WTC11 (cell line): ENCODE measurements at regions not wholly inside any gene's neighbourhood (a gene's known extent, or its start where the extent isn't known, plus 50 kb on each side); places are given as distances from the start of the nearest gene placed in this dataset.

ENCODE experiments used
- ATAC-seq: fragments of 200-7000 bp; cut with Tn5 transposase; 2 replicates; pipeline ENCODE4 v1.10.0; 2021; ENCODE audit warnings: mild to moderate bottlenecking, moderate library complexity
- CTCF ChIA-PET: fragments of 300-600 bp; sonication (Branson Sonifier 250); formaldehyde crosslinking; loops from one replicate; lab custom pipeline; 2021; ENCODE audit warnings: antibody characterized with exemption; lab: Charles Lee
- POLR2A ChIA-PET: fragments of 350-600 bp; sonication (Branson Sonifier 250); formaldehyde crosslinking; loops from one replicate; lab custom pipeline; 2021; ENCODE audit warnings: antibody characterized with exemption; lab: Charles Lee
- DNase-seq: peaks from one replicate; pipeline ENCODE4 v3.0.0; 2021; ENCODE audit warnings: low spot score
- H3K27ac Mint-ChIP-seq: 2 replicates; pipeline ENCODE4 v1.8.0; 2021; ENCODE audit warnings: mixed read lengths
- H3K27me3 Mint-ChIP-seq: 2 replicates; pipeline ENCODE4 v1.8.0; 2021; ENCODE audit warnings: low read depth, mild to moderate bottlenecking, moderate library complexity, mixed read lengths
- H3K36me3 Mint-ChIP-seq: 2 replicates; pipeline ENCODE4 v1.8.0; 2021; ENCODE audit warnings: mixed read lengths
- H3K4me1 Mint-ChIP-seq: 2 replicates; pipeline ENCODE4 v1.8.0; 2022; ENCODE audit warnings: mixed read lengths
- H3K4me3 Mint-ChIP-seq: 2 replicates; pipeline ENCODE4 v1.8.0; 2021; ENCODE audit warnings: mild to moderate bottlenecking, moderate library complexity, mixed read lengths
- H3K9me3 Mint-ChIP-seq: 2 replicates; pipeline ENCODE4 v1.8.0; 2021; ENCODE audit warnings: mixed read lengths
- GABPB1 ChIP-seq: sonication (generic); formaldehyde crosslinking; IDR thresholded peaks from 2 replicates; pipeline ENCODE4 v1.8.1; 2023; ENCODE audit warnings: mild to moderate bottlenecking, missing genetic modification reagents
- JUN ChIP-seq: sonication (generic); formaldehyde crosslinking; IDR thresholded peaks from 2 replicates; pipeline ENCODE4 v1.8.0; 2023; ENCODE audit warnings: mild to moderate bottlenecking, missing genetic modification reagents
- MLX ChIP-seq: sonication (generic); formaldehyde crosslinking; IDR thresholded peaks from 2 replicates; pipeline ENCODE4 v1.8.1; 2023; ENCODE audit warnings: mild to moderate bottlenecking, missing genetic modification reagents, moderate library complexity
- MXD4 ChIP-seq: fragments of 250-450 bp; sonication (Bioruptor Pico); IDR thresholded peaks from 2 replicates; pipeline ENCODE4 v1.8.0; 2021; ENCODE audit warnings: mild to moderate bottlenecking, moderate library complexity, borderline replicate concordance
- SMAD3 ChIP-seq: sonication (generic); formaldehyde crosslinking; IDR thresholded peaks from 2 replicates; pipeline ENCODE4 v1.8.0; 2022; ENCODE audit warnings: missing genetic modification reagents, mild to moderate bottlenecking, borderline replicate concordance
- TEAD1 ChIP-seq: sonication (generic); formaldehyde crosslinking; IDR thresholded peaks from 2 replicates; pipeline ENCODE4 v1.8.0; 2022; ENCODE audit warnings: mild to moderate bottlenecking, missing genetic modification reagents
- TP53 ChIP-seq: sonication (generic); formaldehyde crosslinking; IDR thresholded peaks from 2 replicates; pipeline ENCODE4 v1.8.1; 2023; ENCODE audit warnings: mild to moderate bottlenecking, missing genetic modification reagents
- ZNF138 ChIP-seq: sonication (generic); formaldehyde crosslinking; conservative IDR thresholded peaks from 2 replicates; pipeline ENCODE4 v1.8.1; 2022; ENCODE audit warnings: mild to moderate bottlenecking, moderate library complexity, missing genetic modification reagents
- ZNF425 ChIP-seq: fragments of 250-450 bp; sonication (Bioruptor Pico); conservative IDR thresholded peaks from 2 replicates; pipeline ENCODE4 v1.9.0; 2021; ENCODE audit warnings: mild to moderate bottlenecking
- ZNF532 ChIP-seq: fragments of 250-450 bp; sonication (Bioruptor Pico); IDR thresholded peaks from 2 replicates; pipeline ENCODE4 v1.9.0; 2021; ENCODE audit warnings: mild to moderate bottlenecking, borderline replicate concordance
- TF ChIP-seq, protein P1 (sequence below): sonication (generic); formaldehyde crosslinking; IDR thresholded peaks from 2 replicates; pipeline ENCODE4 v1.8.0; 2022; ENCODE audit warnings: mild to moderate bottlenecking, missing genetic modification reagents
- TF ChIP-seq, protein P2 (sequence below): fragments of 250-450 bp; sonication (Bioruptor Pico); IDR thresholded peaks from 2 replicates; pipeline ENCODE4 v1.9.0; 2021; ENCODE audit warnings: mild to moderate bottlenecking
- TF ChIP-seq, protein P3 (sequence below): sonication (generic); formaldehyde crosslinking; IDR thresholded peaks from 2 replicates; pipeline ENCODE4 v1.8.0; 2022; ENCODE audit warnings: missing genetic modification reagents
- TF ChIP-seq, protein P4 (sequence below): sonication (generic); formaldehyde crosslinking; IDR thresholded peaks from 2 replicates; pipeline ENCODE4 v1.8.0; 2023; ENCODE audit warnings: mild to moderate bottlenecking, missing genetic modification reagents

- TF ChIP-seq MLX: no peak
Observed at GRCh38 chr7:85725026-85725425, 538.2 kb upstream of the SEMA3D start (continued).

DNA sequence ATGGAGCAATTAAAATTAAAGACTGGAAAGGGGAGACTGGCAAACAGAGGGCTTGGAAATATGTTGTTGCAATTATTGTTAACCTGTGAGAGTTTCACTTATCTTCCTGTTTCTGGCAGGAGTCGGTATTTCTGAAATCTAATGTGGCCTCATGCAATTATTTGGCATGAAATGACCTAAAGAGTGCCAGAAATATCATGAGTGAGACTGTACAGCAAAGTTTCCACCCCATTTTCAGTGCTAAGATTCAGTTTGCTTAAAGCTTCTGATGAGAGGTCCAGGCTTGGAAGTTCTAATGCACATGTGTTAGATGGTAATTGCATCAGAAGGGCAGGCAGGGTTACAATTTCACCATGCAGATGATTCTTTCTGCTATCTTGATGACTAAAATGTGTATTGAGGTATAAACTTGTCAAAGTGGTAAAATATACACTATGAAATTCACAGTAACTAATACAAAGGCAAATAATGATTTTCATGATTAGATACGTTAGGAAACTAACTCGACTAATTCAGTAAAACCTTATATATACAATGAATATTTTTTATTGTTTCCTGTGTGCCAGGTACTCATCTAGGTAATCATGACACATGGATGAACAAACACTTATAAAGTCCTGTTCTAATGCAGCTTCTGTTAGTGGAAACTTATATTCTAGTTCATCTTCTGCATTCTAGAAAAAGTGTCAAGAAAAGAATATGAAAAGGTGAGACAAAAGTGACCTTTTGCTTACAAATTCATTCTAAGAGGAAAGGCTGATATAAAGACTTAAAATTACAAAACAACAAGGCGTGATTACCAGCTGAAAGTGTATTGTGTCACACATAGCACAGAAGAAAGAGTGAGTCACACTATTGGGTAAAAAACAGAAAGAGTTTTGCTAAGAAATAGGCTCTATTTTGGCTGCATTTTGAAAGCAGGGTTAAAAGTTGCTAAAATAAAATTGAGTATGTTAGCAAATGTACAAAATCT is 533.4 kb upstream of the SEMA3D start:
- ChIA-PET CTCF (no interaction called here), POLR2A (no interaction called here)
- Mint-ChIP-seq H3K4me1 (0 out of 2 replicates have a peak, but pooled peaks cover 3% of the 10 kb centered on the region), H3K9me3 (no peaks in the 10 kb centered on the region), H3K27ac (no peak overlapping the region), H3K36me3 (no peaks in the 10 kb centered on the region), H3K27me3 (no peaks in the 10 kb centered on the region), H3K4me3 (no peak overlapping the region)
- DNase-seq: no peak
- TF ChIP-seq TEAD1 (CRISPR knock-in tag) (no peak), ZNF425 (CRISPR knock-in tag) (no peak), ZNF138 (no peak), JUN (CRISPR knock-in tag) (no peak), SMAD3 (no peak), TP53 (CRISPR knock-in tag) (no peak), GABPB1 (CRISPR knock-in tag) (no peak), ZNF532 (CRISPR knock-in tag) (no peak), MXD4 (CRISPR knock-in tag) (no peak)
- TF ChIP-seq, protein P1, sequence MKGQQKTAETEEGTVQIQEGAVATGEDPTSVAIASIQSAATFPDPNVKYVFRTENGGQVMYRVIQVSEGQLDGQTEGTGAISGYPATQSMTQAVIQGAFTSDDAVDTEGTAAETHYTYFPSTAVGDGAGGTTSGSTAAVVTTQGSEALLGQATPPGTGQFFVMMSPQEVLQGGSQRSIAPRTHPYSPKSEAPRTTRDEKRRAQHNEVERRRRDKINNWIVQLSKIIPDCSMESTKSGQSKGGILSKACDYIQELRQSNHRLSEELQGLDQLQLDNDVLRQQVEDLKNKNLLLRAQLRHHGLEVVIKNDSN (CRISPR knock-in tag): no peak
- TF ChIP-seq, protein P2, sequence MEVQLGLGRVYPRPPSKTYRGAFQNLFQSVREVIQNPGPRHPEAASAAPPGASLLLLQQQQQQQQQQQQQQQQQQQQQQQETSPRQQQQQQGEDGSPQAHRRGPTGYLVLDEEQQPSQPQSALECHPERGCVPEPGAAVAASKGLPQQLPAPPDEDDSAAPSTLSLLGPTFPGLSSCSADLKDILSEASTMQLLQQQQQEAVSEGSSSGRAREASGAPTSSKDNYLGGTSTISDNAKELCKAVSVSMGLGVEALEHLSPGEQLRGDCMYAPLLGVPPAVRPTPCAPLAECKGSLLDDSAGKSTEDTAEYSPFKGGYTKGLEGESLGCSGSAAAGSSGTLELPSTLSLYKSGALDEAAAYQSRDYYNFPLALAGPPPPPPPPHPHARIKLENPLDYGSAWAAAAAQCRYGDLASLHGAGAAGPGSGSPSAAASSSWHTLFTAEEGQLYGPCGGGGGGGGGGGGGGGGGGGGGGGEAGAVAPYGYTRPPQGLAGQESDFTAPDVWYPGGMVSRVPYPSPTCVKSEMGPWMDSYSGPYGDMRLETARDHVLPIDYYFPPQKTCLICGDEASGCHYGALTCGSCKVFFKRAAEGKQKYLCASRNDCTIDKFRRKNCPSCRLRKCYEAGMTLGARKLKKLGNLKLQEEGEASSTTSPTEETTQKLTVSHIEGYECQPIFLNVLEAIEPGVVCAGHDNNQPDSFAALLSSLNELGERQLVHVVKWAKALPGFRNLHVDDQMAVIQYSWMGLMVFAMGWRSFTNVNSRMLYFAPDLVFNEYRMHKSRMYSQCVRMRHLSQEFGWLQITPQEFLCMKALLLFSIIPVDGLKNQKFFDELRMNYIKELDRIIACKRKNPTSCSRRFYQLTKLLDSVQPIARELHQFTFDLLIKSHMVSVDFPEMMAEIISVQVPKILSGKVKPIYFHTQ: no peak
- TF ChIP-seq, protein P3, sequence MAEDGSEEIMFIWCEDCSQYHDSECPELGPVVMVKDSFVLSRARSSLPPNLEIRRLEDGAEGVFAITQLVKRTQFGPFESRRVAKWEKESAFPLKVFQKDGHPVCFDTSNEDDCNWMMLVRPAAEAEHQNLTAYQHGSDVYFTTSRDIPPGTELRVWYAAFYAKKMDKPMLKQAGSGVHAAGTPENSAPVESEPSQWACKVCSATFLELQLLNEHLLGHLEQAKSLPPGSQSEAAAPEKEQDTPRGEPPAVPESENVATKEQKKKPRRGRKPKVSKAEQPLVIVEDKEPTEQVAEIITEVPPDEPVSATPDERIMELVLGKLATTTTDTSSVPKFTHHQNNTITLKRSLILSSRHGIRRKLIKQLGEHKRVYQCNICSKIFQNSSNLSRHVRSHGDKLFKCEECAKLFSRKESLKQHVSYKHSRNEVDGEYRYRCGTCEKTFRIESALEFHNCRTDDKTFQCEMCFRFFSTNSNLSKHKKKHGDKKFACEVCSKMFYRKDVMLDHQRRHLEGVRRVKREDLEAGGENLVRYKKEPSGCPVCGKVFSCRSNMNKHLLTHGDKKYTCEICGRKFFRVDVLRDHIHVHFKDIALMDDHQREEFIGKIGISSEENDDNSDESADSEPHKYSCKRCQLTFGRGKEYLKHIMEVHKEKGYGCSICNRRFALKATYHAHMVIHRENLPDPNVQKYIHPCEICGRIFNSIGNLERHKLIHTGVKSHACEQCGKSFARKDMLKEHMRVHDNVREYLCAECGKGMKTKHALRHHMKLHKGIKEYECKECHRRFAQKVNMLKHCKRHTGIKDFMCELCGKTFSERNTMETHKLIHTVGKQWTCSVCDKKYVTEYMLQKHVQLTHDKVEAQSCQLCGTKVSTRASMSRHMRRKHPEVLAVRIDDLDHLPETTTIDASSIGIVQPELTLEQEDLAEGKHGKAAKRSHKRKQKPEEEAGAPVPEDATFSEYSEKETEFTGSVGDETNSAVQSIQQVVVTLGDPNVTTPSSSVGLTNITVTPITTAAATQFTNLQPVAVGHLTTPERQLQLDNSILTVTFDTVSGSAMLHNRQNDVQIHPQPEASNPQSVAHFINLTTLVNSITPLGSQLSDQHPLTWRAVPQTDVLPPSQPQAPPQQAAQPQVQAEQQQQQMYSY (CRISPR knock-in tag): no peak
- TF ChIP-seq, protein P4, sequence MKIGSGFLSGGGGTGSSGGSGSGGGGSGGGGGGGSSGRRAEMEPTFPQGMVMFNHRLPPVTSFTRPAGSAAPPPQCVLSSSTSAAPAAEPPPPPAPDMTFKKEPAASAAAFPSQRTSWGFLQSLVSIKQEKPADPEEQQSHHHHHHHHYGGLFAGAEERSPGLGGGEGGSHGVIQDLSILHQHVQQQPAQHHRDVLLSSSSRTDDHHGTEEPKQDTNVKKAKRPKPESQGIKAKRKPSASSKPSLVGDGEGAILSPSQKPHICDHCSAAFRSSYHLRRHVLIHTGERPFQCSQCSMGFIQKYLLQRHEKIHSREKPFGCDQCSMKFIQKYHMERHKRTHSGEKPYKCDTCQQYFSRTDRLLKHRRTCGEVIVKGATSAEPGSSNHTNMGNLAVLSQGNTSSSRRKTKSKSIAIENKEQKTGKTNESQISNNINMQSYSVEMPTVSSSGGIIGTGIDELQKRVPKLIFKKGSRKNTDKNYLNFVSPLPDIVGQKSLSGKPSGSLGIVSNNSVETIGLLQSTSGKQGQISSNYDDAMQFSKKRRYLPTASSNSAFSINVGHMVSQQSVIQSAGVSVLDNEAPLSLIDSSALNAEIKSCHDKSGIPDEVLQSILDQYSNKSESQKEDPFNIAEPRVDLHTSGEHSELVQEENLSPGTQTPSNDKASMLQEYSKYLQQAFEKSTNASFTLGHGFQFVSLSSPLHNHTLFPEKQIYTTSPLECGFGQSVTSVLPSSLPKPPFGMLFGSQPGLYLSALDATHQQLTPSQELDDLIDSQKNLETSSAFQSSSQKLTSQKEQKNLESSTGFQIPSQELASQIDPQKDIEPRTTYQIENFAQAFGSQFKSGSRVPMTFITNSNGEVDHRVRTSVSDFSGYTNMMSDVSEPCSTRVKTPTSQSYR (CRISPR knock-in tag): no peak
- no peak for ATAC-seq
